ENCODE measurements at regions not wholly inside any gene's neighbourhood (a gene's known extent, or its start where the extent isn't known, plus 50 kb on each side); places are given as distances from the start of the nearest gene placed in this dataset.

DNA sequence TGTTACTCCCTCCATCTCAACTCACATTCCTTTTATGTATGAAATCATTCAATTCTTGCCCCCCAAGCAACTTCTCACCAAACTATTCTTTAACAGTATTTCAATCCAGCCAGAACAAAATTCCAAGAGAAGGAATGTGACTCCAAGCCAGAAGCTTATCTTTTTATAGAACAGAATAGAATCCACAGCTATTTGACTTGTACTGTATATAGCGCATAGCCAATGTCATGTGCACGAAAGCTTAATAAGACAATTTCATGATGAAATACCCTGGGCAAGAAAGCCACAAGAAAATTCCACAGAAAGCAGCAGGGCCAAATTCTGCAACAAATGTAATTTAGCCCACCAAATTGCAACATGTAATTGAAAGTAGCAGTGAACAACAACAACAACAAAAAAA, 127.6 kb upstream of the UBE2E2 start:
- Histone ChIP-seq H3K27me3 (no peaks in the 10 kb centered on the region), H3K4me1 (peaks cover 0 to 5% of the 10 kb centered on the region in 2 donors), H3K4me3 (no peak overlapping the region), H3K27ac (no peak overlapping the region), H3K36me3 (no peaks in the 10 kb centered on the region), H3K9me3 (no peaks in the 10 kb centered on the region)
- TF ChIP-seq, protein P1, sequence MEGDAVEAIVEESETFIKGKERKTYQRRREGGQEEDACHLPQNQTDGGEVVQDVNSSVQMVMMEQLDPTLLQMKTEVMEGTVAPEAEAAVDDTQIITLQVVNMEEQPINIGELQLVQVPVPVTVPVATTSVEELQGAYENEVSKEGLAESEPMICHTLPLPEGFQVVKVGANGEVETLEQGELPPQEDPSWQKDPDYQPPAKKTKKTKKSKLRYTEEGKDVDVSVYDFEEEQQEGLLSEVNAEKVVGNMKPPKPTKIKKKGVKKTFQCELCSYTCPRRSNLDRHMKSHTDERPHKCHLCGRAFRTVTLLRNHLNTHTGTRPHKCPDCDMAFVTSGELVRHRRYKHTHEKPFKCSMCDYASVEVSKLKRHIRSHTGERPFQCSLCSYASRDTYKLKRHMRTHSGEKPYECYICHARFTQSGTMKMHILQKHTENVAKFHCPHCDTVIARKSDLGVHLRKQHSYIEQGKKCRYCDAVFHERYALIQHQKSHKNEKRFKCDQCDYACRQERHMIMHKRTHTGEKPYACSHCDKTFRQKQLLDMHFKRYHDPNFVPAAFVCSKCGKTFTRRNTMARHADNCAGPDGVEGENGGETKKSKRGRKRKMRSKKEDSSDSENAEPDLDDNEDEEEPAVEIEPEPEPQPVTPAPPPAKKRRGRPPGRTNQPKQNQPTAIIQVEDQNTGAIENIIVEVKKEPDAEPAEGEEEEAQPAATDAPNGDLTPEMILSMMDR (IDR thresholded peaks at IDR 0.05): no peak
- DNase-seq (ENCODE audit: low spot score): no peak

- TF ChIP-seq, protein P1 (IDR thresholded peaks at IDR 0.05): no peak
- Histone ChIP-seq H3K36me3 (no peaks in the 10 kb centered on the region), H3K4me1 (peaks cover 0 to 5% of the 10 kb centered on the region in 2 donors), H3K27me3 (no peaks in the 10 kb centered on the region), H3K27ac (no peak overlapping the region), H3K4me3 (no peak overlapping the region), H3K9me3 (no peaks in the 10 kb centered on the region)
- DNase-seq (ENCODE audit: low spot score): no peak
Measured at GRCh38 chr3:23076437-23076836, 126.7 kb upstream of the UBE2E2 start.

DNA sequence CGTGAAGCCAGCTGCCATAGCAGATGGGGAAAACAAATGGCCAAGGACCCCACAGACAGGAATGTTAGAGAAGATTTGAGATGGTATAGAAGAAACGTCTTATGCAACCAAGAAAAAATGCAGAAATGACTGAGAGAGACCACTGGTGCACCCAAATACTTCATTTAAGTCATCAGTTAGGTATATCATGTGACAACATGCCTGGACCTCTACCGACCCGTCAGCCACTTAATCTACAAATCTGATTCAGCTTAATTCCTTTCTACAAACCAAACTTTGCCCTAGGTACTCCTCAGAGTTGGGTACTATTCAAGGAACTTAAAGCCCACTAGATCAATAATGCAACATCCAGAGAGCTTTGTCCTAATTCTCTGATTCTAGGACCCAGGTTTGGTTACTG, 126.0 kb upstream of the UBE2E2 start:
- no peaks in the 10 kb centered on the region for H3K36me3 ChIP-seq
- peaks cover 0 to 5% of the 10 kb centered on the region in 2 donors for H3K4me1 ChIP-seq
- no peak for DNase-seq (ENCODE audit: low spot score)
- H3K9me3 ChIP-seq: no peaks in the 10 kb centered on the region
- TF ChIP-seq, protein P1 (IDR thresholded peaks at IDR 0.05): no peak
- no peak overlapping the region for H3K27ac ChIP-seq
- no peaks in the 10 kb centered on the region for H3K27me3 ChIP-seq
- H3K4me3 ChIP-seq: no peak overlapping the region

GRCh38 chr3:23078735-23079134, 124.4 kb upstream of the UBE2E2 start:
- no peaks in the 10 kb centered on the region for H3K9me3 ChIP-seq
- H3K4me1 ChIP-seq: peaks cover 0 to 5% of the 10 kb centered on the region in 2 donors
- TF ChIP-seq, protein P1 (IDR thresholded peaks at IDR 0.05): no peak
- no peak overlapping the region for H3K4me3 ChIP-seq
- H3K27me3 ChIP-seq: no peaks in the 10 kb centered on the region
- H3K36me3 ChIP-seq: no peaks in the 10 kb centered on the region
- no peak overlapping the region for H3K27ac ChIP-seq
- DNase-seq (ENCODE audit: low spot score): no peak

GRCh38 chr3:23079976-23080375, 123.2 kb upstream of the UBE2E2 start:
- no peak overlapping the region for H3K4me3 ChIP-seq
- no peaks in the 10 kb centered on the region for H3K36me3 ChIP-seq
- no peak for DNase-seq (ENCODE audit: low spot score)
- TF ChIP-seq, protein P1 (IDR thresholded peaks at IDR 0.05): no peak
- no peak overlapping the region for H3K27ac ChIP-seq
- H3K9me3 ChIP-seq: no peaks in the 10 kb centered on the region
- H3K4me1 ChIP-seq: peaks cover 0 to 4% of the 10 kb centered on the region in 2 donors
- H3K27me3 ChIP-seq: no peaks in the 10 kb centered on the region

GRCh38 chr3:23083701-23084100, 119.4 kb upstream of the UBE2E2 start:
- no peaks in the 10 kb centered on the region for H3K4me1 ChIP-seq
- no peak overlapping the region for H3K4me3 ChIP-seq
- H3K27me3 ChIP-seq: no peaks in the 10 kb centered on the region
- H3K27ac ChIP-seq: no peak overlapping the region
- H3K9me3 ChIP-seq: no peaks in the 10 kb centered on the region
- TF ChIP-seq, protein P1 (IDR thresholded peaks at IDR 0.05): no peak
- no peaks in the 10 kb centered on the region for H3K36me3 ChIP-seq
- no peak for DNase-seq (ENCODE audit: low spot score)
